Tibial nerve (tissue), 3 donors: ENCODE measurements at regions not wholly inside any gene's neighbourhood (a gene's known extent, or its start where the extent isn't known, plus 50 kb on each side); places are given as distances from the start of the nearest gene placed in this dataset.

Experiments
- POLR2A ChIP-seq, 2 donors: fragments of 450-650 bp; IDR thresholded peaks; one replicate each; pipeline ENCODE4 v1.6.1; 2017; ENCODE audit warnings: antibody characterized with exemption in 2 of 2, mild to moderate bottlenecking in 2 of 2, moderate library complexity in 2 of 2
- TF ChIP-seq, protein P1 (sequence below), 5 experiments: fragments of 200-600 bp in 3 of 5; fragments of 450-650 bp in 2 of 5; sonication (generic) in 3 of 5; IDR thresholded peaks; one replicate each; pipeline ENCODE4 v1.5.1; 2016 to 2019; ENCODE audit warnings: antibody characterized with exemption in 5 of 5, mild to moderate bottlenecking in 3 of 5, moderate library complexity in 2 of 5

GRCh38 chr2:173818285-173818684 is 146.9 kb downstream of the SP3 start:
- no peak for TF ChIP-seq POLR2A (IDR thresholded peaks at IDR 0.05)
- TF ChIP-seq, protein P1, sequence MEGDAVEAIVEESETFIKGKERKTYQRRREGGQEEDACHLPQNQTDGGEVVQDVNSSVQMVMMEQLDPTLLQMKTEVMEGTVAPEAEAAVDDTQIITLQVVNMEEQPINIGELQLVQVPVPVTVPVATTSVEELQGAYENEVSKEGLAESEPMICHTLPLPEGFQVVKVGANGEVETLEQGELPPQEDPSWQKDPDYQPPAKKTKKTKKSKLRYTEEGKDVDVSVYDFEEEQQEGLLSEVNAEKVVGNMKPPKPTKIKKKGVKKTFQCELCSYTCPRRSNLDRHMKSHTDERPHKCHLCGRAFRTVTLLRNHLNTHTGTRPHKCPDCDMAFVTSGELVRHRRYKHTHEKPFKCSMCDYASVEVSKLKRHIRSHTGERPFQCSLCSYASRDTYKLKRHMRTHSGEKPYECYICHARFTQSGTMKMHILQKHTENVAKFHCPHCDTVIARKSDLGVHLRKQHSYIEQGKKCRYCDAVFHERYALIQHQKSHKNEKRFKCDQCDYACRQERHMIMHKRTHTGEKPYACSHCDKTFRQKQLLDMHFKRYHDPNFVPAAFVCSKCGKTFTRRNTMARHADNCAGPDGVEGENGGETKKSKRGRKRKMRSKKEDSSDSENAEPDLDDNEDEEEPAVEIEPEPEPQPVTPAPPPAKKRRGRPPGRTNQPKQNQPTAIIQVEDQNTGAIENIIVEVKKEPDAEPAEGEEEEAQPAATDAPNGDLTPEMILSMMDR (IDR thresholded peaks at IDR 0.05): no peak
